K562 (cell line): ENCODE measurements at regions not wholly inside any gene's neighbourhood (a gene's known extent, or its start where the extent isn't known, plus 50 kb on each side); places are given as distances from the start of the nearest gene placed in this dataset.

ENCODE experiments used
- BCOR ChIP-seq: fragments of 450-650 bp; IDR thresholded peaks from 2 replicates; pipeline ENCODE4 v1.6.1; 2016
- FIP1L1 ChIP-seq: fragments of 200-400 bp; formaldehyde crosslinking; IDR thresholded peaks from 2 replicates; pipeline ENCODE4 v1.6.1; 2018; ENCODE audit warnings: mild to moderate bottlenecking, low read depth, low read length; ENCODE audit not compliant: poor library complexity, severe bottlenecking
- FOXM1 ChIP-seq, 2 experiments: fragments of 450-650 bp in 1 of 2; sonication (generic) in 1 of 2; formaldehyde crosslinking in 1 of 2; IDR thresholded peaks; 2 replicates each; pipeline versions ENCODE4 v1.6.1 to v1.9.0; 2017 to 2022; ENCODE audit warnings: low read depth in 2 of 2, mild to moderate bottlenecking in 2 of 2, missing genetic modification reagents in 1 of 2, moderate library complexity in 1 of 2
- PCBP1 ChIP-seq: fragments of 200-400 bp; formaldehyde crosslinking; IDR thresholded peaks from 2 replicates; pipeline ENCODE4 v1.6.1; 2018; ENCODE audit warnings: mild to moderate bottlenecking, low read depth, low read length; ENCODE audit not compliant: poor library complexity, severe bottlenecking
- SMARCE1 ChIP-seq: fragments of 450-650 bp; IDR thresholded peaks from 2 replicates; pipeline ENCODE4 v1.7.1; 2016; ENCODE audit warnings: mild to moderate bottlenecking
- STAT5B ChIP-seq: fragments of 250-450 bp; sonication (Bioruptor Pico); IDR thresholded peaks from 2 replicates; pipeline ENCODE4 v1.8.0; 2021; ENCODE audit warnings: mild to moderate bottlenecking, inconsistent platforms
- ZNF696 ChIP-seq: fragments of 250-450 bp; sonication (Bioruptor Pico); conservative IDR thresholded peaks from 2 replicates; pipeline ENCODE4 v1.4.0; 2020; ENCODE audit warnings: mild to moderate bottlenecking, moderate library complexity
- ZNF780A ChIP-seq: fragments of 250-450 bp; sonication (Bioruptor Pico); IDR thresholded peaks from 2 replicates; pipeline ENCODE4 v1.5.0; 2021; ENCODE audit warnings: mild to moderate bottlenecking
- TF ChIP-seq, protein P1 (sequence below): sonication (generic); formaldehyde crosslinking; IDR thresholded peaks from 2 replicates; pipeline ENCODE4 v1.8.1; 2023; ENCODE audit warnings: missing genetic modification reagents, mild to moderate bottlenecking, borderline replicate concordance
- TF ChIP-seq, protein P2 (sequence below): IDR thresholded peaks from 2 replicates; pipeline ENCODE4 v1.6.1; 2012; ENCODE audit warnings: low read depth, low read length, improper control_type of control experiment, borderline replicate concordance
- TF ChIP-seq, protein P3 (sequence below), 2 experiments: fragments of 450-650 bp; formaldehyde crosslinking in 1 of 2; IDR thresholded peaks; 2 replicates each; pipeline versions ENCODE4 v1.4.0 to v1.6.1; 2014 to 2020; ENCODE audit warnings: mild to moderate bottlenecking in 2 of 2, borderline replicate concordance in 1 of 2, low read depth in 1 of 2

DNA sequence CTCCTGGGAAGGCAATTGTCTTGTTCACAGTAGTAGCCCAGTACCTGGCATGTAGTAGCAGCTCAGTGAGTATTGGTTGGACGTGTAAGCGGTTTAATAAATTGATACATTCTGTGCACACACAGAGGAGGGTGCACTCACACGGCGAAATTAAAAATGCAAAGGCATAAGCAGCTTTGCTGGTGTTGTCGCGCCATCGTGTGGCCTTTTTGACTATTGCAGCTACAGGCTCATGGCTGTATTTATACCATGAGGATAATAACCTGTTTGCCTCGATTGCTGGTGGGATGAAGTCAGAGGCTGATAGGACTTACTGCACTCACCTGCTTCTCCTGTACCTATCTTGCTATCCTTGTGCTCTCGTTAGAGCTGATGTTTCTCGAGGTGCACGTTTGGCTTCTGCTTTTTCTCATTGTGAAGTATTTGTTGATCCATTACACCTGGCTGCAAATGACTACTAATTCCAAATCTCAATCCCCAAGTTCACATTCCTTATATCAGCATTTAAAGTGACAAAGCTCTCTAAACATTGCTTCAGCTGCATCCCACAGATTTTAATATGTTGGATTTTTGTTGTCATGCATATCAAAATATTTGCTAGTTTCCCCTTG, 61.5 kb downstream of the TBXT start (continued):
- TF ChIP-seq, protein P1, sequence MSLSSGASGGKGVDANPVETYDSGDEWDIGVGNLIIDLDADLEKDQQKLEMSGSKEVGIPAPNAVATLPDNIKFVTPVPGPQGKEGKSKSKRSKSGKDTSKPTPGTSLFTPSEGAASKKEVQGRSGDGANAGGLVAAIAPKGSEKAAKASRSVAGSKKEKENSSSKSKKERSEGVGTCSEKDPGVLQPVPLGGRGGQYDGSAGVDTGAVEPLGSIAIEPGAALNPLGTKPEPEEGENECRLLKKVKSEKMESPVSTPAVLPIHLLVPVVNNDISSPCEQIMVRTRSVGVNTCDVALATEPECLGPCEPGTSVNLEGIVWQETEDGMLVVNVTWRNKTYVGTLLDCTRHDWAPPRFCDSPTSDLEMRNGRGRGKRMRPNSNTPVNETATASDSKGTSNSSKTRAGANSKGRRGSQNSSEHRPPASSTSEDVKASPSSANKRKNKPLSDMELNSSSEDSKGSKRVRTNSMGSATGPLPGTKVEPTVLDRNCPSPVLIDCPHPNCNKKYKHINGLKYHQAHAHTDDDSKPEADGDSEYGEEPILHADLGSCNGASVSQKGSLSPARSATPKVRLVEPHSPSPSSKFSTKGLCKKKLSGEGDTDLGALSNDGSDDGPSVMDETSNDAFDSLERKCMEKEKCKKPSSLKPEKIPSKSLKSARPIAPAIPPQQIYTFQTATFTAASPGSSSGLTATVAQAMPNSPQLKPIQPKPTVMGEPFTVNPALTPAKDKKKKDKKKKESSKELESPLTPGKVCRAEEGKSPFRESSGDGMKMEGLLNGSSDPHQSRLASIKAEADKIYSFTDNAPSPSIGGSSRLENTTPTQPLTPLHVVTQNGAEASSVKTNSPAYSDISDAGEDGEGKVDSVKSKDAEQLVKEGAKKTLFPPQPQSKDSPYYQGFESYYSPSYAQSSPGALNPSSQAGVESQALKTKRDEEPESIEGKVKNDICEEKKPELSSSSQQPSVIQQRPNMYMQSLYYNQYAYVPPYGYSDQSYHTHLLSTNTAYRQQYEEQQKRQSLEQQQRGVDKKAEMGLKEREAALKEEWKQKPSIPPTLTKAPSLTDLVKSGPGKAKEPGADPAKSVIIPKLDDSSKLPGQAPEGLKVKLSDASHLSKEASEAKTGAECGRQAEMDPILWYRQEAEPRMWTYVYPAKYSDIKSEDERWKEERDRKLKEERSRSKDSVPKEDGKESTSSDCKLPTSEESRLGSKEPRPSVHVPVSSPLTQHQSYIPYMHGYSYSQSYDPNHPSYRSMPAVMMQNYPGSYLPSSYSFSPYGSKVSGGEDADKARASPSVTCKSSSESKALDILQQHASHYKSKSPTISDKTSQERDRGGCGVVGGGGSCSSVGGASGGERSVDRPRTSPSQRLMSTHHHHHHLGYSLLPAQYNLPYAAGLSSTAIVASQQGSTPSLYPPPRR (CRISPR knock-in tag), result no peak
- TF ChIP-seq FOXM1 (IDR thresholded peaks at IDR 0.05; ENCODE audit: low read depth) (no peak), FOXM1 (CRISPR knock-in tag; IDR thresholded peaks at IDR 0.05; ENCODE audit: low read depth) (no peak), SMARCE1 (no peak), BCOR (no peak), ZNF696 (no peak), PCBP1 (no peak), STAT5B (CRISPR knock-in tag) (no peak), ZNF780A (CRISPR knock-in tag) (no peak), FIP1L1 (no peak)
- TF ChIP-seq, protein P2, sequence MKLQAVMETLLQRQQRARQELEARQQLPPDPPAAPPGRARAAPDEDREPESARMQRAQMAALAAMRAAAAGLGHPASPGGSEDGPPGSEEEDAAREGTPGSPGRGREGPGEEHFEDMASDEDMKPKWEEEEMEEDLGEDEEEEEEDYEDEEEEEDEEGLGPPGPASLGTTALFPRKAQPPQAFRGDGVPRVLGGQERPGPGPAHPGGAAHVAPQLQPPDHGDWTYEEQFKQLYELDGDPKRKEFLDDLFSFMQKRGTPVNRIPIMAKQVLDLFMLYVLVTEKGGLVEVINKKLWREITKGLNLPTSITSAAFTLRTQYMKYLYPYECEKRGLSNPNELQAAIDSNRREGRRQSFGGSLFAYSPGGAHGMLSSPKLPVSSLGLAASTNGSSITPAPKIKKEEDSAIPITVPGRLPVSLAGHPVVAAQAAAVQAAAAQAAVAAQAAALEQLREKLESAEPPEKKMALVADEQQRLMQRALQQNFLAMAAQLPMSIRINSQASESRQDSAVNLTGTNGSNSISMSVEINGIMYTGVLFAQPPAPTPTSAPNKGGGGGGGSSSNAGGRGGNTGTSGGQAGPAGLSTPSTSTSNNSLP, result peak; percentile 24; the same call in 1 of the 2 replicates
- TF ChIP-seq, protein P3, sequence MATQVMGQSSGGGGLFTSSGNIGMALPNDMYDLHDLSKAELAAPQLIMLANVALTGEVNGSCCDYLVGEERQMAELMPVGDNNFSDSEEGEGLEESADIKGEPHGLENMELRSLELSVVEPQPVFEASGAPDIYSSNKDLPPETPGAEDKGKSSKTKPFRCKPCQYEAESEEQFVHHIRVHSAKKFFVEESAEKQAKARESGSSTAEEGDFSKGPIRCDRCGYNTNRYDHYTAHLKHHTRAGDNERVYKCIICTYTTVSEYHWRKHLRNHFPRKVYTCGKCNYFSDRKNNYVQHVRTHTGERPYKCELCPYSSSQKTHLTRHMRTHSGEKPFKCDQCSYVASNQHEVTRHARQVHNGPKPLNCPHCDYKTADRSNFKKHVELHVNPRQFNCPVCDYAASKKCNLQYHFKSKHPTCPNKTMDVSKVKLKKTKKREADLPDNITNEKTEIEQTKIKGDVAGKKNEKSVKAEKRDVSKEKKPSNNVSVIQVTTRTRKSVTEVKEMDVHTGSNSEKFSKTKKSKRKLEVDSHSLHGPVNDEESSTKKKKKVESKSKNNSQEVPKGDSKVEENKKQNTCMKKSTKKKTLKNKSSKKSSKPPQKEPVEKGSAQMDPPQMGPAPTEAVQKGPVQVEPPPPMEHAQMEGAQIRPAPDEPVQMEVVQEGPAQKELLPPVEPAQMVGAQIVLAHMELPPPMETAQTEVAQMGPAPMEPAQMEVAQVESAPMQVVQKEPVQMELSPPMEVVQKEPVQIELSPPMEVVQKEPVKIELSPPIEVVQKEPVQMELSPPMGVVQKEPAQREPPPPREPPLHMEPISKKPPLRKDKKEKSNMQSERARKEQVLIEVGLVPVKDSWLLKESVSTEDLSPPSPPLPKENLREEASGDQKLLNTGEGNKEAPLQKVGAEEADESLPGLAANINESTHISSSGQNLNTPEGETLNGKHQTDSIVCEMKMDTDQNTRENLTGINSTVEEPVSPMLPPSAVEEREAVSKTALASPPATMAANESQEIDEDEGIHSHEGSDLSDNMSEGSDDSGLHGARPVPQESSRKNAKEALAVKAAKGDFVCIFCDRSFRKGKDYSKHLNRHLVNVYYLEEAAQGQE (IDR thresholded peaks at IDR 0.05; ENCODE audit: borderline replicate concordance), result peak; percentile 82
- TF ChIP-seq, protein P3 (CRISPR knock-in tag; IDR thresholded peaks at IDR 0.05; ENCODE audit: low read depth), result no peak
